ENCODE measurements at regions not wholly inside any gene's neighbourhood (a gene's known extent, or its start where the extent isn't known, plus 50 kb on each side); places are given as distances from the start of the nearest gene placed in this dataset.

DNA sequence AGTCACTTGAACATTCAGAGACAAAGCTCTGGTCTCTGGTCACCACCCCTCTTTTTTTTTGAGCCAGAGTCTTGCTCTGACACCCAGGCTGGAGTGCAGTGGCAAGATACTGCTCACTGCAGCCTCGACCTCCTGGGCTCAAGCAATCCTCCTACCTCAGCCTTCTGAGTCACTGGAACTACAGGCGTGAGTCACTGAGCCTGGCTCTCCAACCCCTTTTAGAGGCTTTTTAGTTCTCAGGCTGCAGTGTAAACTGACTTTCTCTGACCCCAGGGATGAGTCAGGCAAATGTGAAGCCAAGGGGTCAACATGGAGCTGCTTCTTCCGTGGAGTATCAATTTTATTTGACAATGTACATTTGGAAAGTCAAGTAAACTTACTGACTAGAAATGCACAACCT is 229.2 kb downstream of the PTTG2 start:
- DNase-seq = peak; percentile 16

DNA sequence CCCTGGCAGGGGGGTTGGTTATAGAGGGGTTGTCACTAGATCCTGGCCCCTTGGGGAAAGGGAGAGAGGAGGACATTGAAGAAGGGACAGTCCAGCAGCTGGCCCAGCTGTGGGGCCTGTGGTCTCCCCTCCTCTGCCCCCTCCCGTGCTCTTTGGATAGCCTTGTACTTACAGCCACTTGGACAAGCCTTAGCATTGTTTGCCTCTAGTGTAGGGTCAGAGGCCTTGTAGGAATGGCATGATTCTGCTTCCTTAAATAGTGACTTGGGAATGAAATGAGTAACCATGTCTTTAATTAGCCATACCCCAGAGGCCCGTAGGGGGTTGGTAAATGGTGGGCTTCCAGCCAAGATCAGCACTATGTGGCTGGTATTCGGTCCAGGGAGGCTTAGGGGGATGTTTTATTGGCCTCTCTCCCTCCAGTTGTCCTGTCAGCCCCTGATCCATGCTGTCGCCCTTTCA is 230.6 kb downstream of the PTTG2 start:
- no peak for DNase-seq

DNA sequence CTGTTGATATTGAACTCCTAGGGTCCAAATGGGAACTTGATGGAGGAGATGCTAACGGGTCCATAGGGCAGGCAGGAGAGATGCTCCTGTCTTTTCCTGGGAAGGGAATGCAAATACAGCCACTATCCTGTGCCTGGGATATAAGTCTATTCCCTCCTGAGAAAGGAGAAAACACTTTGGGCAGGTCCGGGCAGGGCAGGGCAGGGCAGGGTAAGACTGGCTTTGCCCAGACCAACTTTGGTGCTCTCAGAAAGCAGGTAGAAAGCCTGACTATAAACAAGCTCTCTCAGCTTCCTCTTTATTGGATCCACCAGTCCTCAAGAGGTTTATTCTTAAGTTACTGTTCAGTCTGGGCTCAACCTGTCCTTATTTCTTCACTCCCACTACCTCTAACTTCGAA is 232.3 kb downstream of the PTTG2 start:
- no peak for DNase-seq

DNA sequence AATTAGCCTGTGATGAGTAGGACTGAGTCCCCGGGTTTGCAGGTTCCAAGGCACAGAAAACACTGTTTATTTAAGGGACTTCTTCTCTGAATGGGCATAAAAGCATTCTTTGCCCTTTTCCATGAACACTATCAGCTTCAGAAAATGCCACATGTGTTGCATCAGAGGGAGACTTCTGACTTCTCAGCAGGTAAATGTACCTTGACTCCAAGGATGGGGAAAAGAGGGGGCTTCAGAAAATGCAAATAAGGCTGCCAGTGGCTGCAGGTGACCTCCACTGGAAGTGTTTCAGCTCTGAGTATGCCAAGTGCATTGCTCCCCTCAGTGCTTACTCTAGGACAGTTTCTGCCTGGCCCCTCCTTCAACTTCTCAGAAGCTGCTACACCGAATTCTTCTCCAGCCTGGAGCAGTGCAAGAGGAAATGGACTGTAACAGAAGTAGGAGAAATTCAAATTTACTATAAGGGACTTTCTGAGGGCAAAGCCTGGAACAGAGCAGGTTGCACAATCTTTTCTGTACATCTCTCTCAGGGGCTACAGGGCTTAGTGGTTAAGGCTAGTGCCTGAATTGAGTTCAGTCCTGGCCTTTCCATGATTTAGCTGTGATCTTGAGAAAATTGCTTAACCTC is 233.2 kb downstream of the PTTG2 start:
- DNase-seq = no peak

- no peak for DNase-seq
Measured at GRCh38 chr4:38194047-38194602, 233.9 kb downstream of the PTTG2 start.

DNA sequence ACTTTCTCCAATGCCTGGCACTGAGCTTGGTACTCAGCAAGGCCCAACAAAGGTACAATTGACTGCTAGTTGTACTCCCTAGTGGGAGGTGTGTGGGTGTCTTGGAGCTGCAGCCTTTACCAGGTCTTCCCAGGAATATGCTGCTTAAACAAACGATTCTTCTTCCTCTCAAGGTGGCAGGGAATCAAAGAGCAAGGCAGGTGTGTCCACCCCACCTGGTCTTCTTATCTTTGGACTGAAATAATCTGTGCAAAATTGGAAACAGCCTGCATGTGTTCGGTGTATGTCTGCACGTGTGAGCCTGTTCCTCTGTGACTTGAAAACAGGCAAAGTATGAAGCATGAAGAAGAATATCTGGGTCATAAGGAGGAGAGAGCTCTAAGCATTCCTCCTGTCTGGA is 235.3 kb downstream of the PTTG2 start:
- DNase-seq = no peak

- no peak for DNase-seq
Measured at GRCh38 chr4:38195911-38196310, 235.7 kb downstream of the PTTG2 start.

- no peak for DNase-seq
Measured at GRCh38 chr4:38202242-38202641, 242.0 kb downstream of the PTTG2 start.

- DNase-seq = no peak
Measured at GRCh38 chr4:38203609-38204008, 243.4 kb downstream of the PTTG2 start.

DNA sequence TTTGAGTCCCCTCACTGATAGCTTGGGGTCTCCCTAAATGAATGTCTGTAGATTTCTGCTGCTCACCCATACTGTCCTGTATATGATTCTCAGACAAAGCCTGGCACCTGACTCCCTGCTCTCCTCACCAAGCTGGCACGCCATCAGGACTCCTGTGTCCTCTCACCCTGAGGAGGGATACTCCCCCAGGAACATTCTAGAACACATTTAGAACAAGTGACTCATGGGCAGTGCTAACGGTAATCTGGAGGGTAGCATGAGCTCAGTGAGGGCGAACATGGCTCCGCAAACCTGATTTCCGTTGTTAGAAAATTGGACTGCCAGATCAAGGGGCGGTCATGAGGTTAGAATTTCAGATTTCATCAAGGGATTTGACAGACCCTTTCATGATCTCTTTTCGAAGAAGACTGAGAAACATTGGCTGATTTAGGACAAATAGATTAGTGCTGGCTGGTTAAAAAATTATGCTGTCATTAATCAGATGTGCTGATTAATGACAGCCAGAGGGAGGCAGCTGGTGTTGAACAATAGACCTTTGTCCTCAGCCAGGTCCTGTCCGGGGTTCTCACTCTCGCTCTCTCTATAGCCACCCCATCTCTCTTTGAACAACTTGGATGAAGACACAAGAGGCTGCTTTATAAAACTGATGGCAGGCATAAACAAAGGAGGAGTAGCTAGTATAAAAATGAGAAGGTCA is 244.3 kb downstream of the PTTG2 start:
- no peak for DNase-seq

DNA sequence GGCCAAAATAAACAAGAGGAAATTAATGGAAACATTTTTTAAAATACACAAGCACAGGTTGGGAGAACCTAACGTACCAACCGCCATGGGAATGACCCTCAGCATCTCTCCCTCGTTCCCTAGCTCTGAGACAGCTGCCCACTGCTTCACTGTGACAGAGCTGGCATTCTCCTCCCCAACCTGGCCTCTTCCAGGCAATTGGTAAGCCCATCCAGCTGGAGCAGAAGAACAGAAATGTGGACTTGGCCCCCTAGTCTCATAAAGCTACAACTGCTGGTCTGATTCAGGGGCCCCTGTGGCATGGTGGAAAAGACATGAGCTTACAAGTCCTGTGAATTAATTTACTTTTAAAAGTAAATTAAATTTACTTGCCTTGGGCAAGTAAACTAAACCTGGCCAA is 245.1 kb downstream of the PTTG2 start:
- no peak for DNase-seq

- DNase-seq = no peak
Measured at GRCh38 chr4:38207110-38207457, 246.9 kb downstream of the PTTG2 start.

- no peak for DNase-seq
Measured at GRCh38 chr4:38209654-38210053, 249.5 kb downstream of the PTTG2 start.

GRCh38 chr4:38210396-38211114 is 250.4 kb downstream of the PTTG2 start:
- no peak for DNase-seq

- no peak for DNase-seq
Measured at GRCh38 chr4:38211885-38212284, 251.7 kb downstream of the PTTG2 start.

GRCh38 chr4:38213083-38213805 is 253.0 kb downstream of the PTTG2 start:
- DNase-seq = no peak

GRCh38 chr4:38222892-38223291 is 262.7 kb downstream of the PTTG2 start:
- DNase-seq = no peak

DNA sequence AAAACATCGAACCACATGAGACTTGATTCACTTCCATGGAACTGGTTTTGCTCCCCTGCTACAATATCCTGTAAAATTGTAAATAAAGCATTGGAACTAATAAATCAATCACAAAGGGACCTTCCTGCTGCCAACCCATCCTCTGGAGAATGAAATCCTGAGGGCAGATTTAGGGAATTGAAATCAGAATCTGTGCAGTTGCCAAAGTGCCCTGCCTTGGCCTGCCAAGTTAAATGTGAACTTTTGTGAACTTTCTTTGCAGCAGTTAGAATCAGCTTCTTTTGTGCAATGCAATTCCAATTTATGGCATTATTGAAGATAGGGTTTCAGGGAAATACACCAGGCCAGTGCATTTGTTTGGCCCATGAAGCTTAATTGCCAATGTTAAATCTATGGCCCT is 263.1 kb downstream of the PTTG2 start:
- no peak for DNase-seq

- no peak for DNase-seq
Measured at GRCh38 chr4:38223782-38224236, 263.6 kb downstream of the PTTG2 start.

GRCh38 chr4:38224850-38225249 is 264.7 kb downstream of the PTTG2 start:
- DNase-seq = no peak

GRCh38 chr4:38226170-38226569 is 266.0 kb downstream of the PTTG2 start:
- DNase-seq = no peak

DNA sequence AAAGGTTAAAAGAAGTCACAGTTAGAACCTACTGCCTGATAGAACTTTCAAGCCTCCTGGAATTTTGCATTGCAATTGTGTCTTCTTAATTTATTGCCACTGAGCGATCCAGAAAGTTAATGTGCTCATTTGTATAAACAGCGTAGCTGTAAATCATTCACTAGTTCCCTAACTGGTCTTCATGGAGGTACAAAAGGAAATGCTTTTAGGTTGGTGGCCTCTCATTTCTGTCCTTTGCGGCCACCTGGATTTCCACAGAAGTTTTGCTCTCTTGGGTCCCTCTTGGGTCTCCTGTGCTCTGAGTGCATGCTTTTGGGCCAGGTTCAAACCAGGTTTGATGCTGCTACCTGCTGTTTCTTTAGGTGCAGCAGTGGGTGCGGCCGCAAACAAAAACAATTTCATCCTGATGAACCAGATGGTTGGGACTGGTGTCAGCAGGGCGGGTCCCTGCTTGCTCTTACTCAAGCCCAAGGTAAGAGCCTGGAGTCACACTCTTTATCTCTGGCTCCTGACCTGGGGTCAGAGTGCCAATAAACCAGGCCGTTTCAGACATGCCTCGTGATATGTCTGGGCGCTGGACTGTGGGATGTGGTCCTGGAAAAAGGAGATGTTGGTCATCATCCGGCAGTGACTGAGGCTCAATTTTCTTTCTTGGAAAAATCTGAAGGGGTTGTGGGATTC is 270.1 kb downstream of the PTTG2 start:
- DNase-seq = no peak

Data from stimulated activated CD4-positive, alpha-beta T cell treated with anti-CD3 and anti-CD28 coated beads, Interleukin-12 subunit alpha, Interleukin-12 subunit beta, amount 100 ng/mL, for 4 hours (primary cell).